Caki2 (cell line): ENCODE measurements at regions not wholly inside any gene's neighbourhood (a gene's known extent, or its start where the extent isn't known, plus 50 kb on each side); places are given as distances from the start of the nearest gene placed in this dataset.
"Not testable (repeated sequence)": the region's sequence is repeated elsewhere in the genome, so short reads cannot be mapped to it uniquely, and the experiment has no call there.

Experiments
- DNase-seq: peaks from one replicate; pipeline ENCODE4 v3.0.0-alpha.2; 2015; ENCODE audit warnings: low read depth
- in situ Hi-C: cut with HindIII; loops from 2 replicates; pipeline ENCODE4 v1.10.0; 2016; ENCODE audit warnings: low sequenced_read_pairs, low pct_unique_long_range_greater_than_20kb, mixed read lengths

GRCh38 chr21:35303085-35303484 lies 254.0 kb upstream of the RUNX1 start:
- DNase-seq: peak; percentile 63
- in situ Hi-C loops: no loop called here

- in situ Hi-C loops: no loop called here
- DNase-seq: no peak
Observed at GRCh38 chr21:35298757-35299156, 249.7 kb upstream of the RUNX1 start.

GRCh38 chr21:35297665-35298064 lies 248.6 kb upstream of the RUNX1 start:
- in situ Hi-C loops: no loop called here
- DNase-seq: no peak

- in situ Hi-C loops: no loop called here
- peak; percentile 65 for DNase-seq
Observed at GRCh38 chr21:35294231-35294898, 245.3 kb upstream of the RUNX1 start.

GRCh38 chr21:35291973-35292627 lies 243.0 kb upstream of the RUNX1 start:
- in situ Hi-C loops: no loop called here
- DNase-seq: peak; percentile 89

GRCh38 chr21:35291034-35291433 lies 241.9 kb upstream of the RUNX1 start:
- DNase-seq: peak; percentile 68

GRCh38 chr21:35288238-35288637 lies 239.1 kb upstream of the RUNX1 start:
- DNase-seq: no peak
- in situ Hi-C loops: no loop called here

More at GRCh38 chr21:35291034-35291433, 241.9 kb upstream of the RUNX1 start:
- in situ Hi-C loops: no loop called here

GRCh38 chr21:35284199-35284598 lies 235.1 kb upstream of the RUNX1 start:
- no peak for DNase-seq
- in situ Hi-C loops: no loop called here

GRCh38 chr21:35282944-35283343 lies 233.8 kb upstream of the RUNX1 start:
- no peak for DNase-seq
- in situ Hi-C loops: no loop called here

GRCh38 chr21:35281956-35282355 lies 232.9 kb upstream of the RUNX1 start:
- DNase-seq: no peak
- in situ Hi-C loops: no loop called here

GRCh38 chr21:35280231-35280630 lies 231.1 kb upstream of the RUNX1 start:
- DNase-seq: no peak
- in situ Hi-C loops: no loop called here

GRCh38 chr21:35275776-35276175 lies 226.7 kb upstream of the RUNX1 start:
- in situ Hi-C loops: no loop called here
- no peak for DNase-seq

- in situ Hi-C loops: no loop called here
- DNase-seq: no peak
Observed at GRCh38 chr21:35274923-35275322, 225.8 kb upstream of the RUNX1 start.

GRCh38 chr21:35274090-35274489 lies 225.0 kb upstream of the RUNX1 start:
- in situ Hi-C loops: no loop called here
- no peak for DNase-seq

GRCh38 chr21:35273333-35273732 lies 224.2 kb upstream of the RUNX1 start:
- in situ Hi-C loops: no loop called here
- no peak for DNase-seq

- DNase-seq, in situ Hi-C loops: not testable (repeated sequence)
Observed at GRCh38 chr21:35271344-35272118, 222.4 kb upstream of the RUNX1 start.

- no peak for DNase-seq
- in situ Hi-C loops: no loop called here
Observed at GRCh38 chr21:35268817-35269216, 219.7 kb upstream of the RUNX1 start.

- in situ Hi-C loops: no loop called here
Observed at GRCh38 chr21:35268261-35268660, 219.2 kb upstream of the RUNX1 start.

GRCh38 chr21:35266546-35266945 lies 217.4 kb upstream of the RUNX1 start:
- in situ Hi-C loops: no loop called here
- DNase-seq: no peak

More at GRCh38 chr21:35268261-35268660, 219.2 kb upstream of the RUNX1 start:
- DNase-seq: no peak
